ENCODE measurements at regions not wholly inside any gene's neighbourhood (a gene's known extent, or its start where the extent isn't known, plus 50 kb on each side); places are given as distances from the start of the nearest gene placed in this dataset.

DNA sequence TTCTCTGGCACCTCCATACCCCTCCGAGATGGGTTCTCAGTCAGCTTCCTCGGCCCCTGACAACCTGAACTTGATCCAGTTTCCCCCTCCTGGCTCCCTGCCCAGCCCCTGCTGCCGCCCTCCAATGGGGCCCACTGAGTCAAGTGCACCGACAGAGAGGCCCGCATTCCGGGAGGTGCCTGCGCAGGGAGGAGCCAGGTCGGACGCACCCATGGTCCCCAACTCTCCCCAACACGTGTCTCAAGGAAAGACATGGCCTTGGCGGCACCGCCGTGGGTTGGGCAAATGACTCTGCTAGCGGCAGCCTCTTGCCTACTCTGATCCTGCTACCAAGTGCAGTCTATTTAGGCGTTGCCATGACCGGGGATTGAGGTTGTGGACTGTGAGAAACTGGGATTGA lies 275.3 kb downstream of the SNX13 start:
- in situ Hi-C loops (cut with MboI; ENCODE audit: low pct_unique_long_range_greater_than_20kb, low sequenced_read_pairs, unreplicated experiment), result loop anchor here (25.0 kb wide), 1 partner anchor 678 kb away; no protein-coding TSS in a partner anchor

DNA sequence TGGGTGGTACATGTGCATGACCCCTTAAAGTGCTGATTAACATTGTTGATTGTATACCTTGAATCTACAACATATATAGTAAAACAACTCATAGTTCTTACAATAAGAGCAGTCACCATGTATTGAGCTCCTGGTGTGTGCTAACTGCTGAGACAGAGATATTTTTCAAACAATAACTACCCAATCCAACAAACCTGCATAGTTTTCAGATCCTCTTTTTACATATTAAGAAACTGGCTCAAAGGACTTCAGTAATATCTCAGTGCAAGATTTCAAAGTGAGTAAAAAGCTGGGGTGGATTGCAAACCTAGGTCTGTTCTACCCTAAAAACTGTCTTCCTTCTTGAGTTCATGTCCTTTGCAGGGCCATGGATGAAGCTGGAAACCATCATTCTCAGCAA lies 272.2 kb downstream of the SNX13 start:
- TF ChIP-seq, protein P1, sequence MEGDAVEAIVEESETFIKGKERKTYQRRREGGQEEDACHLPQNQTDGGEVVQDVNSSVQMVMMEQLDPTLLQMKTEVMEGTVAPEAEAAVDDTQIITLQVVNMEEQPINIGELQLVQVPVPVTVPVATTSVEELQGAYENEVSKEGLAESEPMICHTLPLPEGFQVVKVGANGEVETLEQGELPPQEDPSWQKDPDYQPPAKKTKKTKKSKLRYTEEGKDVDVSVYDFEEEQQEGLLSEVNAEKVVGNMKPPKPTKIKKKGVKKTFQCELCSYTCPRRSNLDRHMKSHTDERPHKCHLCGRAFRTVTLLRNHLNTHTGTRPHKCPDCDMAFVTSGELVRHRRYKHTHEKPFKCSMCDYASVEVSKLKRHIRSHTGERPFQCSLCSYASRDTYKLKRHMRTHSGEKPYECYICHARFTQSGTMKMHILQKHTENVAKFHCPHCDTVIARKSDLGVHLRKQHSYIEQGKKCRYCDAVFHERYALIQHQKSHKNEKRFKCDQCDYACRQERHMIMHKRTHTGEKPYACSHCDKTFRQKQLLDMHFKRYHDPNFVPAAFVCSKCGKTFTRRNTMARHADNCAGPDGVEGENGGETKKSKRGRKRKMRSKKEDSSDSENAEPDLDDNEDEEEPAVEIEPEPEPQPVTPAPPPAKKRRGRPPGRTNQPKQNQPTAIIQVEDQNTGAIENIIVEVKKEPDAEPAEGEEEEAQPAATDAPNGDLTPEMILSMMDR (IDR thresholded peaks at IDR 0.05; ENCODE audit: extremely low read depth, insufficient read depth, missing control alignments), result no peak
- peak; percentile 9 for DNase-seq (ENCODE audit: low spot score)
- in situ Hi-C loops (cut with MboI; ENCODE audit: low pct_unique_long_range_greater_than_20kb, low sequenced_read_pairs, unreplicated experiment), result loop anchor here (25.0 kb wide), 1 partner anchor 681 kb away; no protein-coding TSS in a partner anchor

More for the DNA sequence above, 275.3 kb downstream of the SNX13 start:
- no peak for DNase-seq (ENCODE audit: low spot score)
- TF ChIP-seq, protein P1 (IDR thresholded peaks at IDR 0.05; ENCODE audit: extremely low read depth, insufficient read depth, missing control alignments), result no peak

DNA sequence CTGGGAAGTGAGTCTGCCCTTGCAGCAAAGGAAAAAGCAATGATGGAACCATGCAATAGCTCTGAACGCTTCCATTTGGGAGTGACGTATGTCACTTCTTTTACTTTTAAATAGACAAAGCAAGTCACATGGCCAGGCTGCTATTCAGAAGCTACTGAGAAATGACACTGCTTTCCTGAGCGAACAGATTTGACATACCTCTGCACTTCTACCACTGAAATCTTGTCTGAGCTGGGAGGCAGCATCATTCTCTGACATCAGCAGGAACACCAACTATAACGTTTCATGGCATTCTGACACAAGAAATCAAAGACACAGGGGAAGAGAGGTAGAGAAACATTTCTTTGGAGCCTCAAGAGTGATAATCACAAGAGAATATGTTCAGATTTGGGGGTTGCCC lies 271.1 kb downstream of the SNX13 start:
- in situ Hi-C loops (cut with MboI; ENCODE audit: low pct_unique_long_range_greater_than_20kb, low sequenced_read_pairs, unreplicated experiment), result loop anchor here (25.0 kb wide), 1 partner anchor 682 kb away; no protein-coding TSS in a partner anchor
- TF ChIP-seq, protein P1 (IDR thresholded peaks at IDR 0.05; ENCODE audit: extremely low read depth, insufficient read depth, missing control alignments), result no peak
- DNase-seq (ENCODE audit: low spot score), result no peak

DNA sequence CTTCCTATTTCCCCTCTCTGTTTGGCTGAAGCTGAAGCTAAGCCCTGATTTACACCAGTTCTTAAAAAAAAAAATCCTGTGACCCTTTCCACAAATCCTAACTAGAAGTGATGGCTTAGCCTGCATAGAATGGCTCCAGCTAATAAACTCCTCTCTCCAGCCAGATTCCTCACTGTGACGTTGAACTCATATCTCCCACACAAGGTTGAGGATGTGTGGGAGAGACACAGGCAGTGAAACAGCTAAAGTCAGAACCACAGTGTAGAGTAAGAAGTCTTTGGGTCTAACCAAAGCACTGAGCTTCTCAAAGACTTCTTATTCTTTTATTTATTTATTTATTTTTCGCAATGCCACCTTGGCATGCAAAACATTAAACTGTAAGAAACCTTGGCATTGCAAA lies 268.3 kb downstream of the SNX13 start:
- TF ChIP-seq, protein P1 (IDR thresholded peaks at IDR 0.05; ENCODE audit: extremely low read depth, insufficient read depth, missing control alignments), result no peak
- in situ Hi-C loops (cut with MboI; ENCODE audit: low pct_unique_long_range_greater_than_20kb, low sequenced_read_pairs, unreplicated experiment), result loop anchor here (25.0 kb wide), 1 partner anchor 685 kb away; no protein-coding TSS in a partner anchor

DNA sequence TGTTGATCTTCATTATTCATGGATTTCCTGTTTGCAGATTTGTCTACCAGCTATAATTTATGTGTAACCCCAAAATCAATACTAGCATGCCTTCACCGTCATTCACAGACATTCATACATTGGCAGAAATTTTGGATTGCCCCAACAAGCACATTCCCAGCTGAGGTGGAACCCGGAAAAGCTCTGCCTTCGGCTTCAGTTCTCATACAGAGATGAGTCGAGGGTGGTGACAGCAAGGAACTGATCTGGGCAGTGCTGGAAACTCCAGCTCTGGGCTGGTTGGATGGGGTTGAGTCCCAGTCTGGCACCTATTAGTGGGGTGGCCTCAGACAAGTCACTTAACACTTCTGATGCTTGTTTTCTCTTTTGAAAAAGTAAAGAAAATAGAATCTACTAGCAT lies 267.5 kb downstream of the SNX13 start:
- TF ChIP-seq, protein P1 (IDR thresholded peaks at IDR 0.05; ENCODE audit: extremely low read depth, insufficient read depth, missing control alignments), result no peak
- in situ Hi-C loops (cut with MboI; ENCODE audit: low pct_unique_long_range_greater_than_20kb, low sequenced_read_pairs, unreplicated experiment), result loop anchor here (25.0 kb wide), 1 partner anchor 685 kb away; no protein-coding TSS in a partner anchor
- no peak for DNase-seq (ENCODE audit: low spot score)

More for the DNA sequence above, 268.3 kb downstream of the SNX13 start:
- DNase-seq (ENCODE audit: low spot score), result no peak

DNA sequence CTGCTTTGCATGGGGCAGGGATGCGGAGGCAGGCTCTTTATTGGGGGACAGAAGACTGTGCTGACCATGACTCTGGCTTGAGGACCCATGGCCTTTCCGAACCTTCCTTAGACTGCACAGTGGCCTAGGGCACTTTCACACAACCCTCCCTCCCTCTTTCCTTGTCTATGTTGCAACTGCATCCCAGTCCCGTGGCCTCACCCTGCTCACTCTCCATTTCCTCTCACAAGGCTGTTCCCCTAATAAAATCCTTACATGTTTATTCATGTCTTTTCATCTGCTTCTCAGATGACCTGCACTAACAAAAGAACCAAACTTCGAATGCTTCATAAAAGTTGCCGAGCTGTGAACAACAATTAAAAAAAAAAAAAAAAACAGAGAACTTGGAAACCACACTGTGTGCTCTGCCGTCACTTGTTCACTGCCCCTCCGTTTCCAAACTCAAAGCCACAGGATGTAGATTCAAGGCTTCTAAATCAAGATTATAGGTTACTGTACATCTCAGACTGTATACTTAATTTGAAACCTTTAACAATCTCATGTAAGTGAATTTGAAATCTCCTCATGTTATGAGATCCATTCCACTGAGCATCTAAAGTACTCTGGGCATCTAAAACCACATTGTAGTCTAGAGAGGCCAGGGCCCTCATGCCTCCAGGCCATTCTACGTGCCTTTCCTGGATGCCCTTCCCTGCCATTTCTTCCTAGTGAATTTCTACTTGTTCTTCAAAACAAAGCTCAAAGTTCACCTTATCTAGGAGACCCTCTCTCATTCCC lies 265.9 kb downstream of the SNX13 start:
- in situ Hi-C loops (cut with MboI; ENCODE audit: low pct_unique_long_range_greater_than_20kb, low sequenced_read_pairs, unreplicated experiment), result loop anchor here (25.0 kb wide), 1 partner anchor 687 kb away; no protein-coding TSS in a partner anchor
- TF ChIP-seq, protein P1 (IDR thresholded peaks at IDR 0.05; ENCODE audit: extremely low read depth, insufficient read depth, missing control alignments), result no peak
- no peak for DNase-seq (ENCODE audit: low spot score)
